Lower lobe of right lung (tissue), 2 donors: ENCODE measurements at regions not wholly inside any gene's neighbourhood (a gene's known extent, or its start where the extent isn't known, plus 50 kb on each side); places are given as distances from the start of the nearest gene placed in this dataset.

Source experiments
- ATAC-seq, 2 donors: fragments of 200-7000 bp; cut with Tn5 transposase; one replicate each; pipeline ENCODE4 v1.9.1; 2020 to 2022; ENCODE audit warnings: mild to moderate bottlenecking in 2 of 2, moderate library complexity in 2 of 2
- DNase-seq: peaks from one replicate; pipeline ENCODE4 v3.0.0-alpha.2; 2020
- H3K27ac ChIP-seq: fragments of 200-600 bp; one replicate; pipeline ENCODE4 v1.8.0; 2022
- H3K27me3 ChIP-seq: fragments of 200-600 bp; one replicate; pipeline ENCODE4 v1.8.0; 2022; ENCODE audit warnings: low read depth
- H3K36me3 ChIP-seq: fragments of 200-600 bp; one replicate; pipeline ENCODE4 v1.8.0; 2022; ENCODE audit warnings: mild to moderate bottlenecking
- H3K4me1 ChIP-seq: fragments of 200-600 bp; one replicate; pipeline ENCODE4 v1.8.0; 2022
- H3K4me3 ChIP-seq: fragments of 200-600 bp; one replicate; pipeline ENCODE4 v1.8.0; 2022; ENCODE audit warnings: mild to moderate bottlenecking
- H3K9me3 ChIP-seq: fragments of 200-600 bp; one replicate; pipeline ENCODE4 v1.8.0; 2022
- intact Hi-C: fragments of 100-400 bp; cut with DNase I; formaldehyde crosslinking; loops from one replicate; pipeline ENCODE4 v1.11.0; 2022
- TF ChIP-seq, protein P1 (sequence below): fragments of 200-600 bp; IDR thresholded peaks from one replicate; pipeline ENCODE4 v1.8.0; 2022; ENCODE audit warnings: antibody characterized with exemption, mild to moderate bottlenecking
- donor health status: DM: no; HTN: yes; CAD: no; lungs with severe emphysema.

DNA sequence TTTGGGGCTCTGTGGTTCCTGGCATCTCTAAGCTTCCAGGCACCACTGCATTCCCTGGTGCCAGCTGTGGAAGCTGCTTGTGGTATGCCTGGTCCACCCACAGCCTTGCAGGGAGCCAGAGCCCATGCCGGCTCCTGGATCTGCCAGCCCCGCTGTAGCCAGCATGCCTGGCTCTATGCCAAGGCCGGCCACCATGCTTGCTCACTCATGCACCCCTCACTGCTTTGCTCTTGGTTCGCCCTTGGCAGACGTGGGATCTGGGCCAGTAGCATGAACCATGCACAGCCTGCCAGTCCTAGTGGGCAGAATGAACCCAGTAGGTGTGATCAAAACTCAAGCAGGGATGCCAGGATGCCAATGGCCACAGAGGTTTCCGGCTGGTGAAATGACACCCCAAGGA is 634.2 kb upstream of the TMEFF2 start:
- intact Hi-C loops = no loop called here
- DNase-seq (peak; percentile 41), ATAC-seq (no peak)
- Histone ChIP-seq H3K4me1 (no peaks in the 10 kb centered on the region), H3K4me3 (no peak overlapping the region), H3K27me3 (no peaks in the 10 kb centered on the region), H3K9me3 (no peaks in the 10 kb centered on the region), H3K27ac (no peak overlapping the region), H3K36me3 (no peaks in the 10 kb centered on the region)
- TF ChIP-seq, protein P1, sequence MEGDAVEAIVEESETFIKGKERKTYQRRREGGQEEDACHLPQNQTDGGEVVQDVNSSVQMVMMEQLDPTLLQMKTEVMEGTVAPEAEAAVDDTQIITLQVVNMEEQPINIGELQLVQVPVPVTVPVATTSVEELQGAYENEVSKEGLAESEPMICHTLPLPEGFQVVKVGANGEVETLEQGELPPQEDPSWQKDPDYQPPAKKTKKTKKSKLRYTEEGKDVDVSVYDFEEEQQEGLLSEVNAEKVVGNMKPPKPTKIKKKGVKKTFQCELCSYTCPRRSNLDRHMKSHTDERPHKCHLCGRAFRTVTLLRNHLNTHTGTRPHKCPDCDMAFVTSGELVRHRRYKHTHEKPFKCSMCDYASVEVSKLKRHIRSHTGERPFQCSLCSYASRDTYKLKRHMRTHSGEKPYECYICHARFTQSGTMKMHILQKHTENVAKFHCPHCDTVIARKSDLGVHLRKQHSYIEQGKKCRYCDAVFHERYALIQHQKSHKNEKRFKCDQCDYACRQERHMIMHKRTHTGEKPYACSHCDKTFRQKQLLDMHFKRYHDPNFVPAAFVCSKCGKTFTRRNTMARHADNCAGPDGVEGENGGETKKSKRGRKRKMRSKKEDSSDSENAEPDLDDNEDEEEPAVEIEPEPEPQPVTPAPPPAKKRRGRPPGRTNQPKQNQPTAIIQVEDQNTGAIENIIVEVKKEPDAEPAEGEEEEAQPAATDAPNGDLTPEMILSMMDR = no peak

DNA sequence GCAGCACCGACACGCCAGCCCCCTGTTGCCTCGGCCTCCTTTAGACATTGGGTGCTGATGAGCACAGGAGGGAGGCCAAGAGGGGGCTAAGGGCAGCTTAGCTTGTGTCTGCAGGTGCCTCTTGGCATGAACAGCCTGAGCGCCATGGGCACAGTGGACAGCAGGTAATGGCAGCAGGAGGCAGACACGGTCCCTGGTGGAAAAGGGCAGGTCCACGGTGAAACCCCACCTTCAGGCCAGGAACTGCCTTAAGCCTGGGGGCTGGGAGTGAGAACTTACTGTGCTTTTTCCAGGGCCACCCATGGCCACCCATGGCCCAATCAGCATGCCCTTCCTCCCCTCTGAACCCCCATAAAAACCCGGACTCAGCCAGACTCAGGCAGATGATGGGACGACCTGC is 633.4 kb upstream of the TMEFF2 start:
- Histone ChIP-seq H3K36me3 (no peaks in the 10 kb centered on the region), H3K27ac (no peak overlapping the region), H3K4me3 (no peak overlapping the region), H3K27me3 (no peaks in the 10 kb centered on the region), H3K9me3 (no peaks in the 10 kb centered on the region), H3K4me1 (no peaks in the 10 kb centered on the region)
- intact Hi-C loops = no loop called here
- ATAC-seq (no peak), DNase-seq (no peak)
- TF ChIP-seq, protein P1 = no peak

DNA sequence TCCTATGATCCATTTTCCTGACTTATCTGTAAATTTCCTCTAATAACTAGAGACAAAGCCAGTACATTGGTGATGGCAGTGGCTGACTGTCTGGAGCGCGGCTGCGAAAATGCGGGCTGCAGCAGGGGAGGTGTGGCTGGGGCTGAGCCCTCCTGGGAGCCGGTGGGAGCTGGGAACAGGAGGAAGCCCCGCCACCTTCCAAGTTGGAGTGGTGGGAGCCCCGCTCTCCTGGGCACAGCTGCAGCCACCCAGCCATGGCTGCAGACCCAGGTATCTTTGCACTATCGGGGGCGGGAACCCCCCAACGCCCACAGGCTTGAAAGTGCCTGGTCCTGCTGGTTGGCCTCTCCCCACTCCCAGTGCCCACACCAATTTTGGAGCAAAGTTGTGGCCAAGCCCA is 633.0 kb upstream of the TMEFF2 start:
- DNase-seq (no peak), ATAC-seq (peak in 1 of 2 donors; percentile 9)
- Histone ChIP-seq H3K4me3 (no peak overlapping the region), H3K36me3 (no peaks in the 10 kb centered on the region), H3K27ac (no peak overlapping the region), H3K27me3 (no peaks in the 10 kb centered on the region), H3K9me3 (no peaks in the 10 kb centered on the region), H3K4me1 (no peaks in the 10 kb centered on the region)
- intact Hi-C loops = no loop called here
- TF ChIP-seq, protein P1 = no peak

DNA sequence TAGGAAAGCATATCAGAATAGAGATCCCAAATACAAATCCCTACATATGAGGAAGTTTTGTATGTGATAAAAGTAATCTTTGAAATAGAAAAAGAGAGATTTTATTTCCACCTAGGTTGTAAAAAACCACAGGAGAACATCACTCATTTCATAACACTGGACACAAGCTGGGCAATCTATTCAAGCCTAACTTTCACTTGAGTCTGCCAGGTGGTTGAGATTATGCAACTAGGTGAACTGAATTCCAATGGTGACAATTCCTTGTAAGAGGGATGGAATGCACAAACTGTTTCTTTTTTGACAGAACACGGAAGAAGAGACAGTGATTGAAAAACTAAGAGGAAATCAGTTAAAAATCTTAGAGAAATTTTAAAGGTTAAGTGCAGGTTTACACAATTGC is 619.6 kb upstream of the TMEFF2 start:
- intact Hi-C loops = no loop called here
- Histone ChIP-seq H3K4me3 (no peak overlapping the region), H3K9me3 (no peaks in the 10 kb centered on the region), H3K36me3 (no peaks in the 10 kb centered on the region), H3K27me3 (no peaks in the 10 kb centered on the region), H3K4me1 (no peaks in the 10 kb centered on the region), H3K27ac (no peak overlapping the region)
- ATAC-seq (no peak), DNase-seq (no peak)
- TF ChIP-seq, protein P1 = no peak

DNA sequence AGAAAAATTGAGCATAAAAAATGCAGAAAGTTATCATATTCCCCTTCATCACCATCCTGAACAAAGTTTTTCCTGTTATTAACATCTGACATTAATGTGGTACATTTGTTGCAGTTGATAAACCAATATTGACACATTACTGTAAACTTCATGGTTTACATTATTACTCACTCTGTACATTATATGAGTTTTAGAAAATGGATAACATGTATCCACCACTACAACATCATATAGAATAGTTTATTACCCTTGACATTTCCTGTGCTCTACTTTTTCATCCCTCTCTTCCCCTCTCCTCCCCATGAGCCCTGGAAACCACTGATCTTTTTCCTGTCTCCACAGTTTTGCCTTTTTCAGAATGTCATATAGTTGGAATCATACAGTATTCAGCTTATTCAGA is 618.6 kb upstream of the TMEFF2 start:
- DNase-seq = no peak
- intact Hi-C loops = no loop called here

More for the DNA sequence above, 618.6 kb upstream of the TMEFF2 start:
- H3K4me3 ChIP-seq = no peak overlapping the region
- no peaks in the 10 kb centered on the region for H3K27me3 ChIP-seq
- no peaks in the 10 kb centered on the region for H3K4me1 ChIP-seq
- peaks cover 5% of the 10 kb centered on the region for H3K9me3 ChIP-seq
- H3K27ac ChIP-seq = no peak overlapping the region
- no peaks in the 10 kb centered on the region for H3K36me3 ChIP-seq
- ATAC-seq = no peak
- TF ChIP-seq, protein P1 = no peak
